Gastroesophageal sphincter (tissue), 4 donors: ENCODE measurements at regions not wholly inside any gene's neighbourhood (a gene's known extent, or its start where the extent isn't known, plus 50 kb on each side); places are given as distances from the start of the nearest gene placed in this dataset.
"Not testable (repeated sequence)": the region's sequence is repeated elsewhere in the genome, so short reads cannot be mapped to it uniquely, and the experiment has no call there.

Source experiments
- ATAC-seq: fragments of 150-250 bp; one replicate; pipeline ENCODE4 v1.9.1; 2016; ENCODE audit warnings: mild to moderate bottlenecking, moderate library complexity
- H3K27ac ChIP-seq, 4 donors: fragments of 200-600 bp; sonication (generic) in 3 of 4; 1 replicate in 3 of 4; 2 replicates in 1 of 4; pipeline ENCODE4 v1.5.1; 2016 to 2019
- H3K27me3 ChIP-seq: fragments of 200-600 bp; sonication (generic); one replicate; pipeline ENCODE4 v1.5.1; 2019
- H3K36me3 ChIP-seq, 2 donors: fragments of 200-600 bp; sonication (generic); one replicate each; pipeline ENCODE4 v1.5.1; 2019; ENCODE audit warnings: control low read depth in 1 of 2
- H3K4me1 ChIP-seq, 3 donors: fragments of 200-600 bp; sonication (generic); 1 replicate in 2 of 3; 2 replicates in 1 of 3; pipeline ENCODE4 v1.5.1; 2016 to 2019; ENCODE audit warnings: control low read depth in 2 of 3
- H3K4me3 ChIP-seq, 2 donors: fragments of 200-600 bp; sonication (generic); one replicate each; pipeline ENCODE4 v1.5.1; 2019; ENCODE audit warnings: mild to moderate bottlenecking in 1 of 2, moderate library complexity in 1 of 2
- H3K9me3 ChIP-seq, 3 donors: fragments of 200-600 bp; sonication (generic); one replicate each; pipeline ENCODE4 v1.5.1; 2017 to 2019; ENCODE audit warnings: control low read depth in 2 of 3
- CTCF ChIP-seq, 4 experiments: fragments of 200-600 bp in 2 of 4; fragments of 450-650 bp in 2 of 4; sonication (generic) in 1 of 4; IDR thresholded peaks; one replicate each; pipeline ENCODE4 v1.5.1; 2017 to 2019; ENCODE audit warnings: antibody characterized with exemption in 4 of 4, mild to moderate bottlenecking in 2 of 4, moderate library complexity in 2 of 4
- EP300 ChIP-seq: sonication (generic); formaldehyde crosslinking; IDR thresholded peaks from one replicate; pipeline ENCODE4 v1.6.1; 2017; ENCODE audit warnings: antibody characterized with exemption, mild to moderate bottlenecking
- POLR2A ChIP-seq, 2 donors: fragments of 450-650 bp; IDR thresholded peaks; one replicate each; pipeline ENCODE4 v1.6.1; 2017; ENCODE audit warnings: antibody characterized with exemption in 2 of 2, mild to moderate bottlenecking in 2 of 2, moderate library complexity in 1 of 2
- POLR2AphosphoS5 ChIP-seq: sonication (generic); formaldehyde crosslinking; IDR thresholded peaks from one replicate; pipeline ENCODE4 v1.6.1; 2017; ENCODE audit warnings: antibody characterized with exemption
- WGBS, 2 donors: methylation state at CpG; one replicate each; pipeline ENCODE4 v1.1.5; 2018; ENCODE audit warnings: low coverage in 1 of 2; 5-methylcytosine and 5-hydroxymethylcytosine counted together

GRCh38 chr13:86253497-86253896, 454.3 kb upstream of the SLITRK6 start:
- no CpG with 5 or more reads among the region's 5 CpGs for WGBS, 2 donors
- not testable (repeated sequence) for H3K9me3 ChIP-seq, H3K36me3 ChIP-seq, H3K4me1 ChIP-seq, ATAC-seq, H3K27me3 ChIP-seq, H3K27ac ChIP-seq, H3K4me3 ChIP-seq

DNA sequence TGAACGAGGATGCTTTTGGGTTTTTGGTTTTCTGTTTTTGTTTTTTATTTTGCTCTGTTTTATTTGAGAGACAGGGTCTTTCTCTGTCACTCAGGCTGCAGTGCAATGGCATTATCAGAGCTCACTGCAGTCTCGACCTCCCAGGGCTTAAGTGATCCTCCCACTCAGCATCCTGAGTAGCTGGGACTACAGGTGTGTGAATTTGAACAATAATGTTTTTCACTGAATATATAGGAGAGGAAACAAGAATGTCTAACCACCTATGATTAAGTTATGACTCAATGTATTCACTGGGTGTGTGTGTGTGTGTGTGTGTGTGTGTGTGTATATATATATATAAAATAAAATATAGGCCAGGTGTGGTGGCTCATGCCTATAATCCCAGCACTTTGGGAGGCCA, 456.6 kb upstream of the SLITRK6 start:
- not testable (repeated sequence) for H3K36me3 ChIP-seq, H3K4me3 ChIP-seq, H3K27ac ChIP-seq, ATAC-seq, H3K4me1 ChIP-seq, H3K9me3 ChIP-seq, H3K27me3 ChIP-seq
- no CpG with 5 or more reads among the region's 2 CpGs for WGBS, 2 donors

- H3K4me1 ChIP-seq = no peaks in the 10 kb centered on the region
- TF ChIP-seq EP300 = no peak
- TF ChIP-seq POLR2A (IDR thresholded peaks at IDR 0.05) = no peak
- TF ChIP-seq POLR2AphosphoS5 = no peak
- no peak for TF ChIP-seq CTCF (IDR thresholded peaks at IDR 0.05)
- H3K36me3 ChIP-seq = no peaks in the 10 kb centered on the region
- H3K27ac ChIP-seq = no peak overlapping the region
- no peak for ATAC-seq
- H3K9me3 ChIP-seq = no peaks in the 10 kb centered on the region
- no peak overlapping the region for H3K4me3 ChIP-seq
- H3K27me3 ChIP-seq = no peaks in the 10 kb centered on the region
Observed at GRCh38 chr13:86269511-86269910, 470.3 kb upstream of the SLITRK6 start.

DNA sequence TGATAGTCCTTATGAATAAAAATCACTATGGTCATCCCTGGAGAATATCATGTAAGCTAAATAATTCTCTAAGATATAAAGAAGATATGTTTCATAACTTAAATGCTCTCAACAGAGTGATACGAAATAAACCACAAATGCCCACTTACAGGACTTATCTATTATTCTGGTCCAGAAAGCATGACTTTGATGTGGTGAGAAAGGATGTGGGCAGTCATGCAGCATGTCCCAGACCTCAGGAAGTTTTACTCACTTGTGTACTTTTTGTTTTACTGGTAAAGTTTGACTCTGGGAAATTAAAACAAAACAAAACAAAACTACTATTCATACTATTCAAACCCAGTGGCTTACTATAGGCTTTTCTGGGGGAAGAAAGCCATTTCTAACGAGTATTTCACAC, 483.2 kb upstream of the SLITRK6 start:
- no peak for TF ChIP-seq CTCF (IDR thresholded peaks at IDR 0.05)
- no peak for ATAC-seq
- Histone ChIP-seq H3K27ac (no peak overlapping the region), H3K9me3 (no peaks in the 10 kb centered on the region), H3K36me3 (no peaks in the 10 kb centered on the region), H3K4me3 (no peak overlapping the region), H3K4me1 (no peaks in the 10 kb centered on the region), H3K27me3 (no peaks in the 10 kb centered on the region)
- 0 to 8% methylated on average over 2 of the region's 2 CpGs for WGBS, 2 donors

- Histone ChIP-seq H3K36me3 (no peaks in the 10 kb centered on the region), H3K27ac (no peak overlapping the region), H3K9me3 (no peaks in the 10 kb centered on the region), H3K27me3 (no peaks in the 10 kb centered on the region), H3K4me3 (no peak overlapping the region), H3K4me1 (no peaks in the 10 kb centered on the region)
- no peak for ATAC-seq
- no peak for TF ChIP-seq CTCF (IDR thresholded peaks at IDR 0.05)
- TF ChIP-seq EP300 = no peak
- TF ChIP-seq POLR2AphosphoS5 = no peak
- no peak for TF ChIP-seq POLR2A (IDR thresholded peaks at IDR 0.05)
- WGBS, 2 donors = 47 to 83% methylated on average over 3 of the region's 3 CpGs
Observed at GRCh38 chr13:86283031-86283430, 483.8 kb upstream of the SLITRK6 start.

DNA sequence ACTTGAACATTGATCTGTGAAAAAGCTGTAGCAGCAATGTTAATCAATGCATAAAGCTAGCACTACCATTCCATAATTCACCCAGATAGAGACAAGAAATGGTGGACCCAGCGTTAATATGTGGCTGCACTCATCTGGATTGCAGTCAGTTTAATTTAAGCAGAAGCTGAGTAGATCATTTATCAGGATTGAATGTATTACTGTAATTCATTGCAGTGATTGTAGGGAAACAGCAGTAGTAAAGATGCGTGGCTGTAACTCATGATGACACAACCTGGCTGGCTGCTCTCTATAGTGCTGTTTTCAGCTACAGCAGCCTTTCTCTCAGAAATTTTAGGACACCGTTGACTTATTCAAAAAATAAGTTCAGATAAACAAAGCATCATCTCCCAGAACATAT, 499.5 kb upstream of the SLITRK6 start:
- ATAC-seq = no peak

More for the DNA sequence above, 499.5 kb upstream of the SLITRK6 start:
- Histone ChIP-seq H3K4me3 (no peak overlapping the region), H3K27ac (no peak overlapping the region), H3K27me3 (no peaks in the 10 kb centered on the region), H3K4me1 (no peaks in the 10 kb centered on the region), H3K9me3 (no peaks in the 10 kb centered on the region), H3K36me3 (no peaks in the 10 kb centered on the region)
- TF ChIP-seq POLR2A (IDR thresholded peaks at IDR 0.05) (no peak), EP300 (no peak), POLR2AphosphoS5 (no peak), CTCF (IDR thresholded peaks at IDR 0.05) (no peak)
- WGBS, 2 donors = 49 to 72% methylated on average over 3 of the region's 3 CpGs
